HG02885 (cell line): ENCODE measurements at regions not wholly inside any gene's neighbourhood (a gene's known extent, or its start where the extent isn't known, plus 50 kb on each side); places are given as distances from the start of the nearest gene placed in this dataset.

Source experiments
- ATAC-seq: cut with Tn5 transposase; IDR thresholded peaks from one replicate; pipeline ENCODE4 v1.9.1; 2021; ENCODE audit warnings: mild to moderate bottlenecking; ENCODE audit not compliant: unreplicated experiment, poor library complexity

GRCh38 chr18:56388571-56388970, 249.8 kb downstream of the TXNL1 start:
- ATAC-seq: no peak

- no peak for ATAC-seq
Measured at GRCh38 chr18:56386856-56387255, 251.5 kb downstream of the TXNL1 start.

- no peak for ATAC-seq
Measured at GRCh38 chr18:56383349-56383748, 255.0 kb downstream of the TXNL1 start.

DNA sequence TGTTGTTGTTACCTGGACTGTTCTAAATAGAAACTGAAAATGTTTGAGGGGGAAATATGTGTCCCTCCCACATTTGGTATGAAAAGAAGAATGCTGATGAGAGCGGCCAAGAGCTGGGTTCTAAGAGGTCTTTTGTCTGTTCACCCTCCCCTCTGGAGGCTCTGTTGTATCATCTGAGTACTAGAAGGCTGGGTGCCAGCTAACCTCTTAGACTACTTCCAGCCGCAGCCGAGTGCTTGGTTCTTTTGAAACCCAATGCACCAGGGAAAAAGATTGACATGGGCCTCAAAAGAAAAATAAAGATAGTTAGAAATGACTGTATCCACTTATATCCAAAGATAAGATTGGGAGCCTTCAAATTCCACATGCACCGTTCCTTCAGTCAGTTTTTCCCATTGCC, 255.9 kb downstream of the TXNL1 start:
- no peak for ATAC-seq

- ATAC-seq: no peak
Measured at GRCh38 chr18:56381196-56381595, 257.2 kb downstream of the TXNL1 start.

GRCh38 chr18:56380685-56381084, 257.7 kb downstream of the TXNL1 start:
- ATAC-seq: no peak

- ATAC-seq: no peak
Measured at GRCh38 chr18:56379256-56379655, 259.1 kb downstream of the TXNL1 start.

- no peak for ATAC-seq
Measured at GRCh38 chr18:56377231-56377630, 261.2 kb downstream of the TXNL1 start.

DNA sequence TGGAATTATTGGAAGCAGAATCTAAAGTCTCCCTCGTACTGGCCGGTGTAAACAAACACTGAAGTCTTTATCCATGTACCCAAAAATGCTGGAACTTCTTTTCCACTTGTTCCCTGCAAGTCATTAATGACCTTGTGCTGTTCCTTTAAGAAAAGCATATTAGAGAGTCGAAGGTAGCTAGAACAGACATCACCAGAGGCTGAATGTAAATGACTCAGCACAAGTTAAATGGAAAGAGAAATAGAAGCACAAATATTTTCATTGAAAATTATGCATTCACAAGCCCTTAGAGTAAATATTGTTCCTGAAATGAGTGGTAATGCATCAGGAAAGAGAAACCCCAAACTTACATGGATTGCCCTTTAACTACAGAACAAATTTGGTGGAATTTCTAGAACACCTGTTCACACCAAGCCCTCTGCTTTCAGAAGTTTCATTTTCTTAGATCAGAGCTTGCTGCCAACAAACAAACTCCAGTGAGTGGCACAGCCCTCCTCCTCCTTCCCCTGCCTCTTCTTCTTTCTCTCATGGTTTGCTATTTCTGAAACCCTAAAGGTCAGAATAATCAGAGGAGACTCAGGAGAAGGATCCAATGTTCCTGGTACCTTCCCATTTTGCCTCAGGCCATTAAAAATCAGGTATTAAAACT, 264.3 kb downstream of the TXNL1 start:
- ATAC-seq: no peak

DNA sequence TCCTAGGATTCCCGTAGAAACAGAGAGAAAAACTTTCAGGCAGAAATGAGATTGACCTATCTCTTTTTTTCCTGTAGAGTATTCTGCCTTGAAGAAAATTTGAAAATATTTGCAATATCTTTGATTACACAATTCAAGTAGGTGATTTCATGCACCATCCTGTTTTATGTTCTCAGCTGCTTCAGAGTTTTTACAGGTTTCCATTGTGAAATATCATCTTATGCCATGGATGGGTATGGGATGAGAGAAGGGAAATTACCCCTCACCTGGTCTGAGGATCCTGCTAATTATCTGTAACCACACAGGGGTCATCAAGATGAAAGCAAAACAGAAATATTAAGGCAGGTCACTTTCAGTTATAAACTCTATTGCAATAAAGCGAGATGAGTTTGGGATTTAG, 264.8 kb downstream of the TXNL1 start:
- no peak for ATAC-seq

- no peak for ATAC-seq
Measured at GRCh38 chr18:56368066-56368465, 270.3 kb downstream of the TXNL1 start.

GRCh38 chr18:56358608-56359280, 279.6 kb downstream of the TXNL1 start:
- ATAC-seq: no peak

GRCh38 chr18:56353663-56354260, 284.6 kb downstream of the TXNL1 start:
- no peak for ATAC-seq

GRCh38 chr18:56351911-56352500, 286.4 kb downstream of the TXNL1 start:
- ATAC-seq: no peak

DNA sequence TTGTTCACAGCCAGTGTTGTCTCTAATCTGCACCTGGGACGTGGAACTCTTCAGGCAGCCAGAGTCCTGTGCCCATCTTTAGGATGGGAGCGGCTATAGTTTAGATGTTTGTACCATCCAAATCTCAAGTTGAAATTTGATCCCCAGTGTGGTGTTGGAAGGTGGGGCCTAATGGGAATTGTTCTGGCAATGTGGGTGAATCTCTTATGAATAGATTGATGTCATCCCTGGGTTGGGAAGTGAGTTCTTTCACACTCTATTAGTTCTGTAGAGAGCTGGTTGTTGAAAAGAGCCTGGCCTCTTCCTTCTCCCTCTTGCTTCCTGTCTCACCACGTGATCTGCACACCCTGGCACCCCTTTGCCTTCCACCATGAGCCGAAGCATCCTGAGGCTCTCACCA, 300.9 kb downstream of the TXNL1 start:
- no peak for ATAC-seq

GRCh38 chr18:56333839-56334238, 304.6 kb downstream of the TXNL1 start:
- no peak for ATAC-seq

GRCh38 chr18:56333146-56333545, 305.2 kb downstream of the TXNL1 start:
- no peak for ATAC-seq

DNA sequence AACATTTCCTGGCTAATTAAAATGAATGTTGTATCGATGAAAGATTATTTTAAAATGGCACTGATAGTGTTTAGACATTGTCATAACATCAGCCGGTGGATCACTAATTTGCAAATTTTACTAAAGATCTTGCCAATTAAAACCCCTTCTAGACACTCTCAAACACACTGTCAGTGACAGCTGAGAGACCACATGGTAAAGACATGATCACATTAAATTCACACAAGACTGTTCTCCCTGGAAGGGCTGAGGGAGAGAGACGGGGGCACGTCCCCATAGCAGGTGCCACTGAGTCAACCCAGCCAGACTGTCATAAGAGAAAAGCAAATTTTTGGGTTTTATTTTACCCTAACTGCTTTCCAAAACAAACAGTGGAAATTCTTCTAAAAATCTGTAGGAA, 306.0 kb downstream of the TXNL1 start:
- ATAC-seq: no peak

GRCh38 chr18:56330366-56331110, 307.9 kb downstream of the TXNL1 start:
- no peak for ATAC-seq

- ATAC-seq: no peak
Measured at GRCh38 chr18:56329536-56329935, 308.9 kb downstream of the TXNL1 start.
